ENCODE measurements at regions not wholly inside any gene's neighbourhood (a gene's known extent, or its start where the extent isn't known, plus 50 kb on each side); places are given as distances from the start of the nearest gene placed in this dataset.

DNA sequence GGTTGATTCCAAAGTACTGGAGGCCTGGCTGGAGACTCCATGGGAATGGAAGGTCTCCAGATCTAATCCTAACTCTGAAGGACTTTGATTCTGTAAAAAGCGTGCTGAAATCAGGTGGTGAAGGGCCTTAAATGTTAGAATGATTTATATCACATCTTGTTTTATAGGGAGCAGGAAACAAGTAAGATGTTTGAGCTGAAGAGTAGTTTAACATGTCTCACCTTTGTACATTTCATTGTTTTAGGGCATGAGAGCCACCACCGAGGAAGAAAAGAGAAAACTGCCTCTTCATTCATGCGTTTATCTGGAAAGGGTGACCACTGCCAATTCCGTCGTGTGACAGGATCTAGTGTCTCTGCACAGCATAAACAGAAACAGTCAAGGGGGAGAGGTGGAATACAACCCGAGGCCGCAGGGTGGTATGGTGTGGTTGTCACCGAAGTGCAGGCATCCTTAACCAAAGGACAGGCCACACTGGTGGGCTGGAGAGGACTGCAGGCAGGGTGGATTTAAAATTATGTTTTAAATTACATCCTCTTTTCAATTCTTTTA is 445.3 kb downstream of the SLC4A3 start:
- ChIA-PET CTCF (no interaction called here), POLR2A (no interaction called here)

GRCh38 chr2:220075835-220076234 is 448.4 kb downstream of the SLC4A3 start:
- DNase-seq = no peak
- ATAC-seq = no peak
- CTCF ChIA-PET = no interaction called here
- no peaks in the 10 kb centered on the region for H3K4me1 ChIP-seq (ENCODE audit: control insufficient read depth in 2 of 2, insufficient read depth in 2 of 2, low read length in 2 of 2)
- H3K36me3 ChIP-seq (ENCODE audit: control insufficient read depth in 2 of 3, insufficient read depth in 3 of 3, low read length in 3 of 3) = no peaks in the 10 kb centered on the region
- POLR2A ChIA-PET = no interaction called here
- H3K9me3 Mint-ChIP-seq = peaks cover 0 to 4% (median 0%) of the 10 kb centered on the region in 11 donors
- no peak overlapping the region for H3K27ac ChIP-seq (ENCODE audit: low read depth, low read length)
- no peaks in the 10 kb centered on the region for H3K9me3 ChIP-seq (ENCODE audit: control insufficient read depth in 2 of 3, low read length in 3 of 3)
- H3K36me3 Mint-ChIP-seq = no peaks in the 10 kb centered on the region
- H3K4me1 Mint-ChIP-seq = no peaks in the 10 kb centered on the region
- H3K4me3 ChIP-seq (ENCODE audit: low read length) = no peak overlapping the region
- no peaks in the 10 kb centered on the region for H3K27me3 ChIP-seq (ENCODE audit: control insufficient read depth in 2 of 2, insufficient read depth in 2 of 2, low read length in 2 of 2)
- peaks cover 0 to 17% (median 3%) of the 10 kb centered on the region in 5 donors for H3K27me3 Mint-ChIP-seq
- no peak overlapping the region for H3K4me3 Mint-ChIP-seq
- no peak overlapping the region for H3K27ac Mint-ChIP-seq
- intact Hi-C loops (cut with micrococcal nuclease) = no loop called here

More for the DNA sequence above, 445.3 kb downstream of the SLC4A3 start:
- no peak overlapping the region for H3K27ac Mint-ChIP-seq
- H3K27me3 Mint-ChIP-seq = peaks cover 0 to 17% (median 0%) of the 10 kb centered on the region in 5 donors
- intact Hi-C loops (cut with micrococcal nuclease) = no loop called here
- no peak for DNase-seq
- H3K4me3 ChIP-seq (ENCODE audit: low read length) = no peak overlapping the region
- no peaks in the 10 kb centered on the region for H3K9me3 ChIP-seq (ENCODE audit: control insufficient read depth in 2 of 3, low read length in 3 of 3)
- H3K4me1 ChIP-seq (ENCODE audit: control insufficient read depth in 2 of 2, insufficient read depth in 2 of 2, low read length in 2 of 2) = no peaks in the 10 kb centered on the region
- no peak for ATAC-seq
- H3K9me3 Mint-ChIP-seq = peaks cover 0 to 4% (median 0%) of the 10 kb centered on the region in 11 donors
- no peaks in the 10 kb centered on the region for H3K4me1 Mint-ChIP-seq
- no peaks in the 10 kb centered on the region for H3K36me3 Mint-ChIP-seq
- no peaks in the 10 kb centered on the region for H3K27me3 ChIP-seq (ENCODE audit: control insufficient read depth in 2 of 2, insufficient read depth in 2 of 2, low read length in 2 of 2)
- H3K36me3 ChIP-seq (ENCODE audit: control insufficient read depth in 2 of 3, insufficient read depth in 3 of 3, low read length in 3 of 3) = no peaks in the 10 kb centered on the region
- no peak overlapping the region for H3K27ac ChIP-seq (ENCODE audit: low read depth, low read length)
- H3K4me3 Mint-ChIP-seq = no peak overlapping the region

DNA sequence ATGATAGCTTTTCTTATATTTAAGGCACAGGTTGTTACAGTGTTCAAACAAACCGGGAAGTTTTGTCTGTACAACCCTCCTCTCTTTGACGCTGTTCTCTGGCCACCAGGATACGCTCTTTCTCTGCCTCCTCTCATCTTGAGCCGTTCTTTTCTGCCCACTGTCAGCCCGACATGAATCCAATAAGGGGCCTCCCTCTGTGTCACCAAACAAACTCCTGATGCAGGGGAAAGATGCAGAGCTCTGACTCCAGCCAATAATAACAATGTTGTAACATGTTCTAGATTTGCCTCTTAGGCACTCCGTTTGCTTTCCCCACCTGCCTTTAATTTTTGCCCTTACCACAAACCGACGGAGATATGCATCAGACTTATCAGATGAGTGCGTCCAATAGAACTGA is 449.3 kb downstream of the SLC4A3 start:
- H3K9me3 Mint-ChIP-seq = peaks cover 0 to 2% (median 0%) of the 10 kb centered on the region in 11 donors
- POLR2A ChIA-PET = no interaction called here

DNA sequence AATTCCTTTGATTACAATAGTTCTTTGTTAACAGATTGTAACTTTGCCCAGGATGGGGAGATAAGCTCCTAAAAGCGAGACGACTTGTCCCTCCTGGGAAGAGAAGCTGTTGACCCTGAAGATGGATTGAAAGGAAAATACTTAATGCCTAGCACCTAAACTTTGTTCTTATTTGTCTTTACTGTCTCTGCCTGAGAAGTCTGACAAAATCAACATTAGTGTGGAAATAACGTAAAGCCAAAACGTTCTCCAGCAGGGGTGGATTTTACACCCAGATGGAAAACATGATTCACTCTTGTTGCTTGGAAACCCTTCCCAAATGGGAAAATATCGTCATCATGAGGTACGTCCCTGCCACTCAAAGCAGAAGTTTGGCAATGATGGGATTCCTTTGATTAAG is 450.1 kb downstream of the SLC4A3 start:
- Histone ChIP-seq H3K4me3 (ENCODE audit: low read length) (no peak overlapping the region), H3K36me3 (ENCODE audit: control insufficient read depth in 2 of 3, insufficient read depth in 3 of 3, low read length in 3 of 3) (no peaks in the 10 kb centered on the region), H3K27me3 (ENCODE audit: control insufficient read depth in 2 of 2, insufficient read depth in 2 of 2, low read length in 2 of 2) (no peaks in the 10 kb centered on the region), H3K4me1 (ENCODE audit: control insufficient read depth in 2 of 2, insufficient read depth in 2 of 2, low read length in 2 of 2) (no peaks in the 10 kb centered on the region), H3K9me3 (ENCODE audit: control insufficient read depth in 2 of 3, low read length in 3 of 3) (no peaks in the 10 kb centered on the region), H3K27ac (ENCODE audit: low read depth, low read length) (no peak overlapping the region)
- intact Hi-C loops (cut with micrococcal nuclease) = no loop called here
- ChIA-PET POLR2A (no interaction called here), CTCF (no interaction called here)
- no peak overlapping the region for H3K4me3 Mint-ChIP-seq
- no peak overlapping the region for H3K27ac Mint-ChIP-seq
- peaks cover 0 to 17% (median 4%) of the 10 kb centered on the region in 5 donors for H3K27me3 Mint-ChIP-seq
- H3K4me1 Mint-ChIP-seq = no peaks in the 10 kb centered on the region
- DNase-seq = no peak
- no peak for ATAC-seq
- no peaks in the 10 kb centered on the region for H3K9me3 Mint-ChIP-seq
- H3K36me3 Mint-ChIP-seq = no peaks in the 10 kb centered on the region

More for the DNA sequence above, 449.3 kb downstream of the SLC4A3 start:
- Histone ChIP-seq H3K9me3 (ENCODE audit: control insufficient read depth in 2 of 3, low read length in 3 of 3) (no peaks in the 10 kb centered on the region), H3K36me3 (ENCODE audit: control insufficient read depth in 2 of 3, insufficient read depth in 3 of 3, low read length in 3 of 3) (no peaks in the 10 kb centered on the region), H3K4me3 (ENCODE audit: low read length) (no peak overlapping the region), H3K4me1 (ENCODE audit: control insufficient read depth in 2 of 2, insufficient read depth in 2 of 2, low read length in 2 of 2) (no peaks in the 10 kb centered on the region), H3K27ac (ENCODE audit: low read depth, low read length) (no peak overlapping the region), H3K27me3 (ENCODE audit: control insufficient read depth in 2 of 2, insufficient read depth in 2 of 2, low read length in 2 of 2) (no peaks in the 10 kb centered on the region)
- Mint-ChIP-seq H3K27ac (no peak overlapping the region), H3K4me1 (no peaks in the 10 kb centered on the region), H3K4me3 (no peak overlapping the region), H3K27me3 (peaks cover 0 to 17% (median 4%) of the 10 kb centered on the region in 5 donors), H3K36me3 (no peaks in the 10 kb centered on the region)
- ATAC-seq (no peak), DNase-seq (no peak)
- CTCF ChIA-PET = no interaction called here
- intact Hi-C loops (cut with micrococcal nuclease) = no loop called here

DNA sequence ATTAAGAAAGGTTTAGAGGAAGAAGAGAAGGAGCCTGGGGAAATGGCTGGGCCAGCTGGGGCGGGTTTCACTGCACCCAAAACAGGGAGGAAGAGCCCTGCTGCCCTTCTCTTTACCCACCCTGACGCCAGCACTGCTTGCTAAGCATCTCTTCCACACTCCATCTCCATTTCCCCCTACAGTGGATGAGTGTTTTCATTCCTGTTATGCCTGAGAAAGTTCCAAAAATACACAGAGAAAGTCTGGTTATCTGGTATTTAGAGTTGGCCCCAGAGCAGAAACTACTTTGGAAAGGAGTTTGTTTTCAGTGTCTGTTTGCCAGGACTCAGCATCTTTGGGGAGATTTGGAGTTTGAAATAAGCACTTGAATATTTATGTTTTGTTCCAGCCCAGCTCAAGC is 451.0 kb downstream of the SLC4A3 start:
- H3K4me3 Mint-ChIP-seq = no peak overlapping the region
- H3K4me1 ChIP-seq (ENCODE audit: control insufficient read depth in 2 of 2, insufficient read depth in 2 of 2, low read length in 2 of 2) = no peaks in the 10 kb centered on the region
- H3K4me1 Mint-ChIP-seq = no peaks in the 10 kb centered on the region
- peaks cover 0 to 17% (median 4%) of the 10 kb centered on the region in 5 donors for H3K27me3 Mint-ChIP-seq
- no peaks in the 10 kb centered on the region for H3K36me3 ChIP-seq (ENCODE audit: control insufficient read depth in 2 of 3, insufficient read depth in 3 of 3, low read length in 3 of 3)
- H3K27ac ChIP-seq (ENCODE audit: low read depth, low read length) = no peak overlapping the region
- DNase-seq = no peak
- POLR2A ChIA-PET = no interaction called here
- no peak overlapping the region for H3K4me3 ChIP-seq (ENCODE audit: low read length)
- CTCF ChIA-PET = no interaction called here
- no peaks in the 10 kb centered on the region for H3K9me3 Mint-ChIP-seq
- ATAC-seq = no peak
- no peak overlapping the region for H3K27ac Mint-ChIP-seq
- H3K27me3 ChIP-seq (ENCODE audit: control insufficient read depth in 2 of 2, insufficient read depth in 2 of 2, low read length in 2 of 2) = no peaks in the 10 kb centered on the region
- intact Hi-C loops (cut with micrococcal nuclease) = no loop called here
- H3K36me3 Mint-ChIP-seq = no peaks in the 10 kb centered on the region
- no peaks in the 10 kb centered on the region for H3K9me3 ChIP-seq (ENCODE audit: control insufficient read depth in 2 of 3, low read length in 3 of 3)

- ChIA-PET CTCF (no interaction called here), POLR2A (no interaction called here)
- Mint-ChIP-seq H3K36me3 (no peaks in the 10 kb centered on the region), H3K4me1 (no peaks in the 10 kb centered on the region), H3K4me3 (no peak overlapping the region), H3K27me3 (peaks cover 0 to 19% (median 4%) of the 10 kb centered on the region in 5 donors), H3K9me3 (peaks cover 0 to 4% (median 0%) of the 10 kb centered on the region in 11 donors), H3K27ac (no peak overlapping the region)
- Histone ChIP-seq H3K9me3 (ENCODE audit: control insufficient read depth in 2 of 3, low read length in 3 of 3) (no peaks in the 10 kb centered on the region), H3K27me3 (ENCODE audit: control insufficient read depth in 2 of 2, insufficient read depth in 2 of 2, low read length in 2 of 2) (no peaks in the 10 kb centered on the region), H3K4me3 (ENCODE audit: low read length) (no peak overlapping the region), H3K4me1 (ENCODE audit: control insufficient read depth in 2 of 2, insufficient read depth in 2 of 2, low read length in 2 of 2) (no peaks in the 10 kb centered on the region), H3K27ac (ENCODE audit: low read depth, low read length) (no peak overlapping the region), H3K36me3 (ENCODE audit: control insufficient read depth in 2 of 3, insufficient read depth in 3 of 3, low read length in 3 of 3) (no peaks in the 10 kb centered on the region)
- DNase-seq (no peak), ATAC-seq (no peak)
- intact Hi-C loops (cut with micrococcal nuclease) = no loop called here
Measured at GRCh38 chr2:220079595-220079994, 452.2 kb downstream of the SLC4A3 start.

DNA sequence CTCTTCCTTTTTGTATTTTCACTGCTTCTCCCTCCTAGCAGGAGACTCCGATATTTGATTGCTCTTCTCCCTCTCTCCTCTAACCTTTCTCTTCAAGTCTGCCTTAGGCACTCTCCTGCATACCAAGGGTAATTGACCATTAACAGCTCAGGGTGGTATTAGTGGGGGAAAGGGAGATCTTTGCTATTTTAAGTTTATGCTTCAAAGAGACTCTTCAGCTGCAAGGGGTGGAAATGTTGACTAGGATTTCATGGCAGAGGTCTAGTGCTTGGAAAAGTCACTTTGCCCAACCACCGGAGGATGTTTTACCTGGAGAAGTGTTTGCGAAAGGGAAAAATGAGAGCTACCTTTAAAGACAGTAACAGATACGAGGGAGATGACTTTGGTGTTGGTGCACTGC is 453.7 kb downstream of the SLC4A3 start:
- H3K4me3 ChIP-seq (ENCODE audit: low read length) = no peak overlapping the region
- H3K36me3 Mint-ChIP-seq = no peaks in the 10 kb centered on the region
- intact Hi-C loops (cut with micrococcal nuclease) = no loop called here
- peaks cover 0 to 15% (median 4%) of the 10 kb centered on the region in 5 donors for H3K27me3 Mint-ChIP-seq
- DNase-seq = no peak
- H3K4me1 Mint-ChIP-seq = no peaks in the 10 kb centered on the region
- no peak for ATAC-seq
- H3K4me3 Mint-ChIP-seq = no peak overlapping the region
- POLR2A ChIA-PET = no interaction called here
- CTCF ChIA-PET = no interaction called here
- no peaks in the 10 kb centered on the region for H3K36me3 ChIP-seq (ENCODE audit: control insufficient read depth in 2 of 3, insufficient read depth in 3 of 3, low read length in 3 of 3)
- H3K9me3 Mint-ChIP-seq = peaks cover 0 to 8% (median 0%) of the 10 kb centered on the region in 11 donors
- no peak overlapping the region for H3K27ac ChIP-seq (ENCODE audit: low read depth, low read length)
- H3K4me1 ChIP-seq (ENCODE audit: control insufficient read depth in 2 of 2, insufficient read depth in 2 of 2, low read length in 2 of 2) = no peaks in the 10 kb centered on the region
- H3K27me3 ChIP-seq (ENCODE audit: control insufficient read depth in 2 of 2, insufficient read depth in 2 of 2, low read length in 2 of 2) = no peaks in the 10 kb centered on the region
- H3K27ac Mint-ChIP-seq = no peak overlapping the region
- H3K9me3 ChIP-seq (ENCODE audit: control insufficient read depth in 2 of 3, low read length in 3 of 3) = no peaks in the 10 kb centered on the region
